DOHH2 (cell line): ENCODE measurements at regions not wholly inside any gene's neighbourhood (a gene's known extent, or its start where the extent isn't known, plus 50 kb on each side); places are given as distances from the start of the nearest gene placed in this dataset.

Experiments
- H3F3A ChIP-seq: fragments of 200-600 bp; sonication (generic), shearing (Covaris generic); 2 replicates; pipeline ENCODE4 v1.6.0; 2016; ENCODE audit warnings: antibody characterized with exemption, mild to moderate bottlenecking; ENCODE audit not compliant: control insufficient read depth, insufficient read depth
- H3K27ac ChIP-seq: fragments of 200-600 bp; sonication (generic); 2 replicates; pipeline ENCODE4 v1.5.1; 2014; ENCODE audit warnings: low read depth, mild to moderate bottlenecking, low read length, moderate library complexity
- H3K27me3 ChIP-seq: fragments of 200-600 bp; sonication (generic); 2 replicates; pipeline ENCODE4 v1.6.1; 2014; ENCODE audit warnings: mild to moderate bottlenecking, low read length, mixed read lengths; ENCODE audit not compliant: control insufficient read depth
- H3K36me3 ChIP-seq: fragments of 200-600 bp; sonication (generic); 2 replicates; pipeline ENCODE4 v1.6.1; 2014; ENCODE audit warnings: mild to moderate bottlenecking, low read length, moderate library complexity, mixed read lengths; ENCODE audit not compliant: control insufficient read depth
- H3K4me1 ChIP-seq: fragments of 200-600 bp; sonication (generic); 2 replicates; pipeline ENCODE4 v1.6.1; 2014; ENCODE audit warnings: mild to moderate bottlenecking, low read length, mixed read lengths; ENCODE audit not compliant: control insufficient read depth
- H3K4me2 ChIP-seq: fragments of 200-600 bp; sonication (generic); 2 replicates; pipeline ENCODE4 v1.6.0; 2014; ENCODE audit warnings: mild to moderate bottlenecking, low read length, moderate library complexity
- H3K4me3 ChIP-seq: fragments of 200-600 bp; sonication (generic); 2 replicates; pipeline ENCODE4 v1.5.1; 2014; ENCODE audit warnings: mild to moderate bottlenecking, low read length, mixed read lengths
- H3K79me2 ChIP-seq: fragments of 200-600 bp; sonication (generic); 2 replicates; pipeline ENCODE4 v1.6.1; 2014; ENCODE audit warnings: mild to moderate bottlenecking, low read length, mixed read lengths; ENCODE audit not compliant: control insufficient read depth
- H3K9me2 ChIP-seq: fragments of 200-600 bp; sonication (generic); replicated peaks from 2 replicates; pipeline ENCODE4 v1.6.1; 2014; ENCODE audit warnings: mild to moderate bottlenecking, low read length, mixed read lengths; ENCODE audit not compliant: control insufficient read depth
- H3K9me3 ChIP-seq: fragments of 200-600 bp; sonication (generic); 2 replicates; pipeline ENCODE4 v1.6.1; 2014; ENCODE audit warnings: antibody characterized with exemption, low read length, mixed read lengths; ENCODE audit not compliant: control insufficient read depth, insufficient read depth
- H4K20me1 ChIP-seq: fragments of 200-600 bp; sonication (generic); 2 replicates; pipeline ENCODE4 v1.6.0; 2014; ENCODE audit warnings: low read depth, mild to moderate bottlenecking, antibody characterized with exemption, low read length, moderate library complexity; ENCODE audit not compliant: control insufficient read depth, insufficient read depth
- EZH2phosphoT487 ChIP-seq: fragments of 200-600 bp; sonication (generic); IDR thresholded peaks from 2 replicates; pipeline ENCODE4 v1.6.1; 2017; ENCODE audit warnings: borderline replicate concordance, mild to moderate bottlenecking, antibody characterized with exemption, low read length, moderate library complexity, mixed read lengths
- TF ChIP-seq, protein P1 (sequence below): fragments of 200-600 bp; sonication (generic); IDR thresholded peaks from one replicate; pipeline ENCODE4 v1.5.1; 2014; ENCODE audit warnings: antibody characterized with exemption, mild to moderate bottlenecking, low read depth, low read length; ENCODE audit not compliant: poor library complexity, severe bottlenecking

- Histone ChIP-seq H3K4me2 (no peak overlapping the region), H3K9me3 (no peaks in the 10 kb centered on the region), H3F3A (no peaks in the 10 kb centered on the region), H3K4me1 (no peaks in the 10 kb centered on the region), H3K27ac (no peak overlapping the region), H3K4me3 (no peak overlapping the region), H3K36me3 (no peaks in the 10 kb centered on the region), H3K9me2 (no peaks in the 10 kb centered on the region), H3K79me2 (no peaks in the 10 kb centered on the region), H4K20me1 (no peaks in the 10 kb centered on the region), H3K27me3 (no peaks in the 10 kb centered on the region)
- TF ChIP-seq, protein P1, sequence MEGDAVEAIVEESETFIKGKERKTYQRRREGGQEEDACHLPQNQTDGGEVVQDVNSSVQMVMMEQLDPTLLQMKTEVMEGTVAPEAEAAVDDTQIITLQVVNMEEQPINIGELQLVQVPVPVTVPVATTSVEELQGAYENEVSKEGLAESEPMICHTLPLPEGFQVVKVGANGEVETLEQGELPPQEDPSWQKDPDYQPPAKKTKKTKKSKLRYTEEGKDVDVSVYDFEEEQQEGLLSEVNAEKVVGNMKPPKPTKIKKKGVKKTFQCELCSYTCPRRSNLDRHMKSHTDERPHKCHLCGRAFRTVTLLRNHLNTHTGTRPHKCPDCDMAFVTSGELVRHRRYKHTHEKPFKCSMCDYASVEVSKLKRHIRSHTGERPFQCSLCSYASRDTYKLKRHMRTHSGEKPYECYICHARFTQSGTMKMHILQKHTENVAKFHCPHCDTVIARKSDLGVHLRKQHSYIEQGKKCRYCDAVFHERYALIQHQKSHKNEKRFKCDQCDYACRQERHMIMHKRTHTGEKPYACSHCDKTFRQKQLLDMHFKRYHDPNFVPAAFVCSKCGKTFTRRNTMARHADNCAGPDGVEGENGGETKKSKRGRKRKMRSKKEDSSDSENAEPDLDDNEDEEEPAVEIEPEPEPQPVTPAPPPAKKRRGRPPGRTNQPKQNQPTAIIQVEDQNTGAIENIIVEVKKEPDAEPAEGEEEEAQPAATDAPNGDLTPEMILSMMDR = no peak
- no peak for TF ChIP-seq EZH2phosphoT487
These were observed 148.6 kb upstream of the EXOC2 start for GRCh38 chr6:841569-841968.

GRCh38 chr6:839201-839600 lies 146.3 kb upstream of the EXOC2 start:
- H3K27ac ChIP-seq = no peak overlapping the region
- H3K4me2 ChIP-seq = no peak overlapping the region
- no peaks in the 10 kb centered on the region; the same call in 1 of the 2 replicates for H3K9me3 ChIP-seq
- no peaks in the 10 kb centered on the region for H3K36me3 ChIP-seq
- H3K4me3 ChIP-seq = no peak overlapping the region
- no peak for TF ChIP-seq EZH2phosphoT487
- TF ChIP-seq, protein P1 = no peak
- no peaks in the 10 kb centered on the region for H3K4me1 ChIP-seq
- no peaks in the 10 kb centered on the region for H3K79me2 ChIP-seq
- no peaks in the 10 kb centered on the region for H3F3A ChIP-seq
- H4K20me1 ChIP-seq = no peaks in the 10 kb centered on the region
- no peaks in the 10 kb centered on the region for H3K9me2 ChIP-seq
- no peaks in the 10 kb centered on the region for H3K27me3 ChIP-seq

DNA sequence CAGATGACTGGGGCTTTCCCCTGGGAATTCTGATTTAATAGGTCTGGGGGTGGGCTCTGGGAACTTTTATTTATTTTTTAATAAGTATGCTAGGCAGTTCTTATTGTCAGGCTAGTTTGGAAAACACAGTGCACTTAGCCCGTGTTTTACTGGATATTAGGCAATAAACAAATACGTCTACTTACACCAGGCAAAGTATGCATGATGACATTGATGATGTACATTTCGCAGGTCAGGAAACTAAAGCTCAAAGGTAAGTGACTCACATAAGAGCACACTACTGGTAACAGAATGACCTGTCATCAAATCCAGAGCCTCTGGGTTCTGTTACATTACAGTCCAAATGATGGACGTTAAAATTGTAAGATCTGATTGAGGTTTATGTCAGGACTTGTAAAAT lies 144.4 kb upstream of the EXOC2 start:
- H3K9me3 ChIP-seq = no peaks in the 10 kb centered on the region; the same call in 1 of the 2 replicates
- TF ChIP-seq, protein P1 = no peak
- TF ChIP-seq EZH2phosphoT487 = no peak
- H4K20me1 ChIP-seq = no peaks in the 10 kb centered on the region
- H3K79me2 ChIP-seq = no peaks in the 10 kb centered on the region
- H3K9me2 ChIP-seq = no peaks in the 10 kb centered on the region
- H3K4me2 ChIP-seq = no peak overlapping the region
- no peaks in the 10 kb centered on the region for H3F3A ChIP-seq
- no peaks in the 10 kb centered on the region for H3K4me1 ChIP-seq
- H3K4me3 ChIP-seq = no peak overlapping the region
- no peaks in the 10 kb centered on the region for H3K36me3 ChIP-seq
- H3K27me3 ChIP-seq = no peaks in the 10 kb centered on the region
- H3K27ac ChIP-seq = no peak overlapping the region
